RPMI7951 (cell line): ENCODE measurements at regions not wholly inside any gene's neighbourhood (a gene's known extent, or its start where the extent isn't known, plus 50 kb on each side); places are given as distances from the start of the nearest gene placed in this dataset.
A peak's percentile ranks its signal among the peaks of the same experiment; 100 is the strongest.
"Not testable (repeated sequence)": the region's sequence is repeated elsewhere in the genome, so short reads cannot be mapped to it uniquely, and the experiment has no call there.

Source experiments
- DNase-seq: peaks from one replicate; pipeline ENCODE4 v3.0.0-alpha.2; 2012; ENCODE audit warnings: low read depth

DNA sequence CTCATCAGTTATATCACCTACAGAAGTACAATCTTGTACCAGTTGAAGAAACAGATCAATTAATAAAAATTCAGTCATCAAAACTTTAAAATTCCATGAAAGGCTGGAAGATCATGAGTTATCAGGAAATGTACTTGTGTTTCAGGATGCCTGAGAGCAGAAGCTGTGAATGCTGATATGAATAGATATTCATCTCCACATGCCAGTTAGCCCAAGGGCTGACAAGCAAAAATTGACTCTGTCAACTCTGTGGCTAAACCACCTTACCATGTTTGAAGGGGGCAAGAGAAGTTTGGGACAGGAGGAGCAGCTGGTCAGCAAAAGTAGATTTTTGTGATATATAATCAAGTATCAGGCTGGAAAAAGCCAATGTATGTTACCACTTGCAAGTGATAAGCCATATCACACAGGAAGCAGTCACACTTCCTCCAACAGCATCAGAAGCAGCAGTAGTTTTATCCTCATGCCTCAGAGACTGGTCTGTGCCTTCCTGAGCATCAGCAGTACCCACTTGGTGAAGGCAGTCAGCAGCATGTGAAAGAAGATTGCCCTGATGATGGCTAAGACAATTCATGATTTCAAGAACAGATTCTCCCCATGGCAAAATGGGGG lies 328.2 kb upstream of the CNTNAP5 start:
- DNase-seq: no peak

DNA sequence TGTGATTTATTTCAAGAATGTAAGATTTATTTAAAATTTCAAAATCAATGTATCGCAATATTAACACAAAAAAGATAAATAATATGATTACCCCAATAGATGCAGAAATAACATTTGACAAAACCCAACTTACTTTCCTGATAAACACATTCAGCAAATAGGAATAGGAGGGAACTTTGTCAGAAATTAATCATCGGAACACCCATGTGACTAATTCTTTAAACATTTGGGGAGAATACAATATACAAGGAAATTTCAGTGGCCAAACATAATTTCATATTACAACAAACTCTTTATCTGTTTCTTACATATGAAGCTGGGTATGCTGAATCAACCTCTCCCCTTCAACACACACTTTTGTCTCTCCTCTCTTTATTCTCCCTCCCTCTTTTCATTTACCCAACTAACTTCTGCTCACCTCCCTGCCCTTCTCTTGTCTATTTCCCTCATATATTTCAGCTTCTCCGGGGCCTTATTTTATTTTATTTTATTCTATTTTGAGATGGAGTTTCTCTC lies 309.6 kb upstream of the CNTNAP5 start:
- no peak for DNase-seq

DNA sequence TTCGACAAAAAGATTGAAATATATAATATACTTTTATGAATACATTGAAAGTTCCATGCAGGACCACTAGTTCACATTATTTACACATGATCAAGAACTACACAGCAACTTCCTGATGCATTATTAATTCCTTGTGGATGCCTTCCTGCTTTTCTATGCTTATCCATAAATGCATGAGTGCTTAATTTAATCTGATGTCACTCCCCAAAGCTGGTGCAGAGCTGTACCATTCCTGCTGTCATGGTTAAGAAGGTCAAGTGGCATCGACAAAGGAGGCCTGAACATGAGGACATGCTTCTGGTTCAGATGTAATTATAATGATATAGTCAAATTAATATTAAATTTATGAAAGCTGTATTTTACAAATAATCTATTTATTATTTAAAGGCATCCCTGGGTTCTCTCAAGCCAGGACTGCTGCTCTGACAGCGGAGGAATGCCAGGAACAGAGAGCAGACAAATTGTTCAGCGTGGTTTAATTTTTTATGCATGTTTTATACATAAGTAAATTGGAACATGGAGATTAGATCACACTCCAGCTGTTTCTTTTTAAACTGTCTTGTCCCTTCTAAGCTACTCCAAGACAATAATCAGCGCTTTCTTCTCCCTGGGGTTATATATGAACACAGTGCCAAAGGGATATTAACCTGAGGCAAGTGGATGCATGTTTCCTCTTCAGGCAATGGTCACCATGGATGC lies 307.3 kb upstream of the CNTNAP5 start:
- no peak for DNase-seq

DNA sequence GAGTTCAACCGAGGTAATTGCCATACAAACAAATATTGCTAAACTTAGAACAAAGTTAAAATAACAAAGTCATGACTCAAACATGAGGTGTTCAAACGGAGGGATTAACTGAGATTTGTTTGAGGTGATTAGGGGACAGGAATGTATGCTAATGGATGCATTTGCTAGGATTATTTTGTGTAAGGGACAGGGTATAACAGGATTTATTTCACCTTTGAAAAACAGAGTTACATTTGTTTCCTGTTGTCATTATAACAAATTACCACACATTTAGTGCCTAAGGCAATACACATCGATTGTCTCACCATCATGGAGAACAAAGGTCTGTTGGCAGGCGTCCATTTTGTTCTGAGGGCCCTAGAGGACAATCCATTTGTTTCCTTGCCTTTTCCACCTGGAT lies 304.3 kb upstream of the CNTNAP5 start:
- DNase-seq: no peak

DNA sequence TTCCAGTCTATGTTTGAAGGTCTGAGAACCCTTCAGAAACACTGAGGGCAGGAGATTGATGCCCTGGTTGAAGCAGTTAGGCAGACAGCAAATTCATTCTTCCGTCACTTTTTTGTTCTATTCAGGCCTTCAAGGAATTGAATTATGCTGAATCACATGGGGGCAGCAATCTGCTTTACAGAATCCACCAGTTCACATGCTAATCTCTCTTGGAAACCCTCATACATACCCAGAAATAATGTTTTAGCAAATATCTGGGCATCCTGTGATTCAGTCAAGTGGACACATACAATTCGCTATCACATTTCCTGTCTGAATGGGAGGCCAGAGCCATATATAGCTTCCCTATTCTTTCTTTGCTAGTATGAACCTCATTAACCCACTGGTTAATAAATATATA lies 301.4 kb upstream of the CNTNAP5 start:
- DNase-seq: no peak

DNA sequence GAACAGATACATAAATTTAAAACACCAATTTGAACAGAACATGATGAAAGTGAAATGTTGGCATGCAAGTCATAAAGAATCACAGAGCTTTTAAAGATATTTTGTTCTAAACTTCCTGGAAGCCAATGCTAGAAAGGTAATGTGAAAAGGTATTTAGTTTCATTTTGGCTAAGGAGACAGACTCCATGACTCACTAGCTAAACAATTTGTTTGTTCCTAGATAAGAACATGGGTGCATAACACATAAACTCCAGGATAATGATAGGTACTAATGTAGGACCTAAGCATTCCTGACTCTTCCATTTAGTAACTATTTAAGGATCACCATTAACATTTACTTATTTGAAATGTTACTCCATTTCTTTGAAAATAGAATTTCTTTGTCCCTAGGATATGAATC lies 292.5 kb upstream of the CNTNAP5 start:
- no peak for DNase-seq

DNA sequence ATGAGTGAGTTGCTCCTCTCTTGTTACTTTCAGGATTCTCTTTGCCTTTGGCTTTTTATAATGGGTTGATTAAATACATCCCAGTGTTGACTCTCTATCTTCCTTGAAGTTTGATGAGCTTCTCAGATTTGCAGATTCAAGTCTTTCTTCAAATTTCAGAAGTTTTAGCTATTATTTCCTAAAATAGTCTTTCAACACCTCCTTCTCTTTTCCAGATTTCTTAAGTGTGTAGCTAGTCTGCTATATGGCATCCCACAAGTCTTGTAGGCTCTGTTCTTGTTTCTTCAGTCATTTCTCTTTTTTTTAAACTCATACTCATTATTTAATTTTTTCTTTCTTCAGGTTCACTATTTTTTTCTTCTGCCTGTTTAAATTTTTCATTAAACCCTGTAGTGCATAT lies 287.7 kb upstream of the CNTNAP5 start:
- no peak for DNase-seq

DNA sequence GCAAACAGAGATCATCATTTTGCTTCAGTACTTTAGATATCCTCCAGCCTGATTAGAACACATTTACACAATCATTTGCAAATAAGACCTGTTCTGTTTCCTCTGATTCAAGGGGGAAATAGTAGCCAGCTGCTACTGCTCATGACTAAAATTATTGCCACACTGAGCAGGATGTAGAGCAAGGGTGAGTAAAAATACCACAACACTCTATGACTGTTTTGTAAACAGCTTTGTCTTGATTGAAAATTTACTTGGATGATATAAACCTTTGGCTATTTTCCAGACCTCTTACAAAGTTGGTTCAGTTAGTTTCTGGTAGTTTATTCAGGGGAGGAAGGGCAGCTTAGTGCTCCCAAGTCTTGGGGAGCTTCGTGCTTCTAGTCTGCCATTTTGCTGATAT lies 286.4 kb upstream of the CNTNAP5 start:
- peak; percentile 0 for DNase-seq

DNA sequence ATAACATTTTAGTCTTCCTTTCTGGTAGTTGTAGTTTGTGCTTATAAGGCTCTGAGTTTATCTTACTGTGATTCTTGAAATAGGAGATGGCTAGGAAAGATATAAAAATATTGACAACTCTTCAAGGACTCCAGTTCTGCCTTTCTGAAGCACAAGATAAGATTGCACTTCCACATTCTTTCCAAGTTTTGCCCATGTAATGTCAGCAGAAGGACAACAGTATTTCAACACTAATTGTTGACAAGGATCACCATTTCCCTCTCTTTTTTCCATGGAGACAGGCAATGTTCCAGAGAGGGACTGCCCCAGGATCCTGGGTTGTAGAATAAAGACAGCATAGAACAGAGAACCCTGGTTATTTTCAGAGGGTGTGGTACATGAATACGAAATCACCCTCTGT lies 279.1 kb upstream of the CNTNAP5 start:
- DNase-seq: no peak

DNA sequence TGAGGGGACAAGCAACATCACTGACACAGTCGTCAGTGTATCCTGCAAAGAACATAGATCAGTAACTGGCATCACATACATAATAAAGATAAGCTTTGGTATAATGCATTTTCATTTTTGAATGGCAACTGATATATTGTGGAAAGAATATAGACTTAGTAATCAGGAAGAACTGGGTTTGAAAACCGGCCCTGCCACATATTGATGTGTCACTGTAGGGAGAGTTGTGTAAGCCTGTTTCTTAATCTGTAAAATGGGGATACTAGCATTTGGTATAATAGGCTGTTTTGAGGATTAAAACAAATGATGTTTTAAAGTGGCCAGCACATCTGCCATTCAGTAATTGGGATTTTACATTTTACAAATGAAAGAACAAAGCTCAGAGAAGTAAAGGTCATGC lies 277.8 kb upstream of the CNTNAP5 start:
- DNase-seq: no peak

DNA sequence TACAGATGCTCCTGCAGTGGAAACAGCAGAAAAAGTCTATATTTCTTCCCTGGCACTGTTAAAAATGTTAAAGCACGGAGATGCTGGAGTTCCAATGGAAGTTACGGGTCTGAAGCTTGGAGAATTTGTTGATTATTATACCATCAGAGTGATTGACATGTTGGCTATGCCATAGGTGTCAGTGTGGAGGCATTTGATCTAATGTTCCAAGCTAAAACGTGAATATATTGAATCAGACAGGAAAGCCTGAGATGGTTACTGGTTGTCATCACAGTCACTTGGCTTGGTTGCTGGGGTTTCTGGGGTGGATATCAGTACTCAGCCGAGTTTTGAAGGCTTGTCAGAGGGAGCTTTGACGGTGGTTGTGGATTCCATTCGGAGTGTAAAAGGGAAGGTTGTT lies 262.9 kb upstream of the CNTNAP5 start:
- DNase-seq: no peak

DNA sequence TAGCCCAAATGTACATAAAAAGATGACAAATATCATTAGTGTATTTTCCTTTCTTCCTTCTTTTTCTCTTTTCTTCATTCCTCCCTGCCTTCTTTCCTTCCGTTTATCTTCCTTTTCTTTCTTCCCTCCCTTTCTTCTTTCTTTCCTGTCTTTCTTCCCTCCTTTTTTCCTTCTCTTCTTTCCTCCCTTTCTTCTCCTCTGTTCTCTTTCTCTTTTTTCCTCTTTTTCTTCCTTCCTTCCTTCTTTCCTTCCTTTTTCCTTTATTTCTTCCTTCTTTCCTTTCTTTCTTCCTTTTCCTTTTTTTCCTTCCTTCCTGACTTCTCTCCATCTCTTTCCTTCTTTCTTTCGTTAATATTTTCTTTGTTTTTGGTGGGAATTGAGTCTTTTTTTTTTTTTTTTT lies 256.9 kb upstream of the CNTNAP5 start:
- no peak for DNase-seq

DNA sequence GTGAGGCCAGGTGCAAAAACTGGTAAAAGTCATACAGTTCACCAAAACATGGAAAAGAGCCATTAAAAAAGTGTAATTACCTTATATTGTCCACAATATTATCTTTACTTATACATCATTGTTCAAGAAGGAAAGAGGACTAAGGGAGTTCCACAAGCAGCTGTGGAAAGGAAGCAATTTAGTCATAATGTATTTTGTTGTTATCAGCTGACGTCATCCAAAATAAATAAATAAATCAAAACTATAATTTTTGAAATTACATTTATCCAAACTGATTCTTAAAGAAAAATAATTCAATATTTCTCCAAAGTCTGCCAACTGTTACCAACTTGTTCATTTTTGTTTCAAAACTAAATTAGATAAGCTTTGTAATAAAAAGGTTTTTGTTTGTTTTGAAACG lies 256.1 kb upstream of the CNTNAP5 start:
- no peak for DNase-seq

DNA sequence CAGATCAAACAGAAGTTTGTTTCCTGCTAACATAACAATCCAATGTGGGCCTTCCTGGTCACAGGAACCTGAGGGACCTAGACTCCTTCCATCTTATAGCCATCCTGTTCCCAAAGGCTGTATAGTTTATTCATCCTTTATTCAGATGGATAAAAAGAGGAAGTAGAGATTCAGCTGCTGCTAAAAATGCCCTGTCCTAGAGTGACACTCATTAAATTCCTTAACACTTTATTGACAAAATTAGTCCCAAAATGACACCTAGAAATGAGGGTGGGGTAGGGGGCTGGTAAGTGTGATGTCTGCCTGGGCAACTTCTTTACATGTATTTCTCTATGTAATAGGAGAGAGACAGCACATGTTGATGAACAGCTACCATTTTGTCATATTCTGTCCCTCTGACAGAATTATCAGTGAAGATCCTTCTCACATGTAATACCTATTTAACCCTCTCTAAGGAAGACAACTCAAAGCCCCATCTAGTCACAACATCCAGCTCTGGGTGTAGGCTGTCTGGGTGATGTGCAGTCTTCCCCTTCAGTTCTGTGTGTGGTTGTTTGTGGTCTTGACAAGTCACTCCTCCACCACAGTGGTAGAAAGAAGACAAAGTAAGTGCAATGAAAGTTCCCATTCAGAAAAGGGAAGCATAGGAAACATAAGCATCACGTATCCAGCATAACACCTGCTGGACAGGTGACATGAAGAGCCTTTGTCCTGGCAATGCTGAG lies 253.9 kb upstream of the CNTNAP5 start:
- DNase-seq: no peak

DNA sequence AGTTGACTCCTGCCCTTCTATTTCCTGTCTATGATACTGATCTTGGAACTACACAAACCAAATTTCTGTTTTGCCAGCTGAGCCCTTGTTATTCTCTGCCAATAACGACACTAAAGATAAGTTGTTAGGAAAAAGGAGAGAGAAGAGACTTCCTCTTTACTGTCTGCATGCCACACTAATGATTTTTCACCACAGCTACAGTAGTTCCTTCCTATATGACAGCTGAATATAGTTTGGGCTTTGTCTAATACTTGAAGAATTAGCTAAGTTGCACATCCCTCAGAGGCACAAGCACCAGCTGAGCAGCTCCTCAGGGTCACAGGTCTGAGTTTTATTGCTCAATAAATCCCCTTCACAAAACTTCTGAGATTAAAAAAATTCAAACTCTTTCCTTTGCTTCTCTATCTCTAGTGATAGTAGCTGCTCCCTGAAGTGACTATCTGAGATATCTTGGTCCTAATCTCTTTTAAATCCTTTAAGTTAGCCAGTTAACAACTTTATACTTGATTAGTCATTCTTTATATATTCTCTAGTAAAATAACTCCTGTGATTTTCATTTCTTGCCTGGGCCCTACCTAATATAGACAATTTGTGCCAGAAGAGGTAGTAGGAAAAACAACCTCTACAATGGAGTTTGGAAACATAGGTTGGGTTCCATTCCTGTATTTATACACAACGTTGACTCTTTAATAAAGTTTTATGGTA lies 253.0 kb upstream of the CNTNAP5 start:
- peak; percentile 21 for DNase-seq

DNA sequence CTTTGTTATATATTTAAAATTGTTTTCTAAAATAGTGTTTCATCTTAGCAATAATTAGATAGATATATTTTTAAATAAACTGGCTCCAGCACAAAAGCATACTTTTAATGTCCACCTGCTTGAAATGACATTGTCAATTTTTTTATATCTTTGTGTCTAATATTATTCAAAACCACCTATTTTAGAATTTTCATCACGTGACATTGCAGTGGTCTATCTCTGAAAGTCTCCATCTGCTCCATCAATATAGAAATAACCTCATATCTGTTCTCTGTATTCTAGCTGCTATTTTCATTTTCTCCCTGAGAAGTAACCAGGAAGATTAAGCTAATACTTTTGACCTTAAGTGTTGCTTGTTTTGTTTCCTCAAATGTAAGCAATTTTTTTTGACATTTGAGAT lies 248.0 kb upstream of the CNTNAP5 start:
- no peak for DNase-seq

DNA sequence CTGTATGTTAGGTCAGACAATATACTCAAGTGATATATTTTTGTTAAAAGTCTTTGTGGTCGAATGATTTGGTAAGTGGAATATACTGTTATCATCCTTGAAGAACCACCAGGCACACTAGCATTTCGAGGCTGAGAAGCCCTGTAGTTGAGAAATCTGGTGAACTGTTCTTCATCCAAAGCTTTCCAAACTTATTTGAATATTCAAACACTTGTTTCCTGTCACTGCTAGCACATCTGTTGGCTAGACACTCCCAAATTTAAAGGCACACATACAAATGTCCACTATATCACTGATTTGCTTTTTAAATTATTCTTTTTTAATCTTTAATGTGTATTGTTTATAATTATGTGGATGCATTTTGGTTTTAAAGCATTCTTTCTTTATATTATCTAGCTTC lies 241.9 kb upstream of the CNTNAP5 start:
- no peak for DNase-seq

DNA sequence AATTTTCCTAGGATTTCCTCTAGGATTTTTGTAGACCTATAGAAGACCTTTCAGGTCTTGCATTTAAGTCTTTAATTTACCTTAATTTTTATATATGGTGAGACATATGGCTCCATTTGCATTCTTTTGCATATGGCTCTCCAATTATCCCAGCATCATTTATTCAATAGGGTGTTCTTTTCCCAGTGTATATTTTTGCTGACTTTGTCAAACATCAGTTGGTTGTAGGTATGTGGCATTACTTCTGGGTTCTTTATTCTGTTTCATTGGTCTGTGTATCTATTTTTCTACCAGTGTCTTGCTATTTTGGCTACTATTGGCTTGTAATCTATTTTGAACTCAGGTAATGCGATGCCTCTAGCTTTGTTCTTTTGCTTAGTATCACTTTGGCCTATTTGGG lies 239.8 kb upstream of the CNTNAP5 start:
- no peak for DNase-seq

DNA sequence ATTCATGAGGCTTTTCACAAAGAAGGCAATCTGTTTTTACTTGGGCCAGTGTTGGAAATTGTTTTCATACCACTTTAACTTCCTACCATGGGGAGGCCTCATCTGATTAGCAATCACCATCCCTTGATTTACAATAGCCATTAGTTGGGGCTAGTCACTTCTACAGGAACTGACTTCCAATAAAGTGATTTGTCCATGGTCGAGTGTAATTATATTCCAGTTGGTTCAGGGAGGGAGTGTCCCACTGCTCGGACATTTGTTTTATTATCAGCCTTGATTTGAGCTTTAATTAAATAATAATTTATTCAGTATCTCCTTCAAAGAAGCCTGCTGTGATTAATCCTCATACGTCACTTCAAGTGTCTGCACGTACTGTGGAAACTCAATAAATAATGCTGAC lies 233.9 kb upstream of the CNTNAP5 start:
- DNase-seq: no peak

DNA sequence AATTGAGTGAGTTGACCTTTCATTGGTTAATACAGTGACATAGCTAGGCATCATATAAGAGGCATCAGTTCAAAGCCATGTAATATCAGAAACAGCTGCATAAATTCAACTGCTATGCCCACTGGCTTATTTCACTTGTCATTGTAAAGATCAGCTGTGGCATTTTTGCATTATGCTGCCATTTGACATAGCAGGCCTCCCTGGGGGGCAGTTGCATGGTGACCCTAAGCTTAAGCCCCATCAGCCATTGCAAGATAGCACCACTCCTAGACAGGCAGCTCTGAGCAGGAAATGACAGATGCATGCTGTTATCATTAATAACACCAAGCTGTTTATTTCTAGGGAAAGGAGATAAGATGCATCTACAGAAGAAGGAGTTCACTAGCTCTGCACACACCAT lies 233.4 kb upstream of the CNTNAP5 start:
- no peak for DNase-seq

DNA sequence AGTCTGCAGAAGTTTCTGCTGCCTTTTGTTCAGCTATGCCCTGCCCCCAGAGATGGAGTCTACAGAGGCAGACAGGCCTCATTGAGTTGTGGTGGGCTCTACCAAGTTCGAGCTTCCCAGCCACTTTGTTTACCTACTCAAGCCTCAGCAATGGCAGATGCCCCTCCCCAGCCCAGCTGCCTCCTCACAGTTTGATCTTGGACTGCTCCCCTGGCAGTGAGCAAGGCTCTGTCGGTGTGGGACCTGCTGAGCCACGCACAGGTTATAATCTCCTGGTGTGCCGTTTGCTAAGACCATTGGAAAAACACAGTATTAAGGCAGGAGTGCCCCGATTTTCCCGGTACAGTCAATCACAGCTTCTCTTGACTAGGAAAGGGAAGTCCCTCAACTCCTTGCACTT lies 221.0 kb upstream of the CNTNAP5 start:
- not testable (repeated sequence) for DNase-seq

DNA sequence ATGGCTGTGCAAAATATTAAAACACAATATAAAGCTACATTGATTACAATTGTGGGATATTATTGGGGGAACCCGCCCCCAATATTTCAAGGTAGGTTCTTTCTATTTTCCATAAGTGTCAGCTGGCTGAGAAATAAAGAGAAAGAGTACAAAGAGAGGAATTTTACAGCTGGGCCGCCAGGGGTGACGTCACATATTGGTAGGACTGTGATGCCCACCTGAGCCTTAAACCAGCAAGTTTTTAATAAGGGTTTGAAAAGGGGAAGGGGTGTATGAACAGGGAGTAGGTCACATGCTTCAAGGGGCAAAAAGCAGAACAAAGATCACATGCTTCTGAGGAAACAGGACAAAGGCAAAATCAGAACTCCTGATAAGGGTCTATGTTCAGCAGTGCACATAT lies 219.3 kb upstream of the CNTNAP5 start:
- DNase-seq: not testable (repeated sequence)

DNA sequence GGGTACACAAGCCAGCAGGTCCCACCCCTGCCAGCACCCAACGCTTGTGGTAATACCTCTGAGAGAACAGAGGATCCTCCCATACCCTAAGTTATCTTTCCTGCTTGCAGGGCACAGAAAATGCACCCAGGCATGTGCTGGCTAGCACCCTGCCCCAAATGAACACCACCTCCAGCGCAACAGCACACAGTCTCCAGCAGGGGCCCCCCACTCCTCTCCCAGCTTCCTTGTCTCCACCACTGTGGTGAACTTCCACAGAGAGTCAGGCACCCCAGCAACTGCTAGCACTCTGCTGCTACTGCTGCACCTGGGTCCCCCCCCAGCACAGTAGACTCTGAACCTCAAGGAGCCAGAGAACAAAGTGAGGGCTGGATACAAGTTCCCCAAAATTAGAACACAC lies 216.8 kb upstream of the CNTNAP5 start:
- no peak for DNase-seq
